GM12878 (cell line): ENCODE measurements at regions not wholly inside any gene's neighbourhood (a gene's known extent, or its start where the extent isn't known, plus 50 kb on each side); places are given as distances from the start of the nearest gene placed in this dataset.

Source experiments
- ATAC-seq: fragments of 200-7000 bp; cut with Tn5 transposase; 3 replicates; pipeline ENCODE4 v1.9.1; 2020; ENCODE audit warnings: mild to moderate bottlenecking, moderate library complexity
- BruUV-seq: library from RNA; stranded (reverse); fragments of 400-500 nt; replicated peaks from 2 replicates; lab custom pipeline; 2021; lab: Mats Ljungman, UMichigan
- CTCF ChIA-PET: fragments of 300-600 bp; sonication (Branson Sonifier 250); formaldehyde crosslinking; extraction: SDS; loops from one replicate; lab custom pipeline; 2021; ENCODE audit warnings: inconsistent platforms; lab: Yijun Ruan, JAX
- POLR2A ChIA-PET: fragments of 350-600 bp; formaldehyde crosslinking; extraction: SDS; loops from one replicate; lab custom pipeline; 2021; ENCODE audit warnings: inconsistent platforms; lab: Charles Lee
- RAD21 ChIA-PET: fragments of 300-600 bp; sonication (Branson Sonifier 250); formaldehyde crosslinking; loops from one replicate; lab custom pipeline; 2023; ENCODE audit warnings: antibody characterized with exemption; ENCODE audit not compliant: unreplicated experiment; lab: Charles Lee
- SMC1A ChIA-PET: fragments of 300-600 bp; sonication (Branson Sonifier 250); formaldehyde crosslinking; loops from one replicate; lab custom pipeline; 2023; ENCODE audit not compliant: unreplicated experiment, uncharacterized antibody; lab: Charles Lee
- DNase-seq: peaks from one replicate; pipeline ENCODE4 v3.0.0-alpha.2; 2011; ENCODE audit warnings: low read depth, low spot score
- FAIRE-seq: peaks from 3 replicates; lab custom pipeline; 2011; peaks lifted over from hg19 to GRCh38; lab: Jason Lieb, UNC
- H2AFZ ChIP-seq: 2 replicates; pipeline ENCODE4 v1.6.0; 2011; ENCODE audit warnings: low read depth, low read length, control low read depth; ENCODE audit not compliant: control insufficient read depth
- H3K27ac ChIP-seq: 2 replicates; pipeline ENCODE4 v1.5.1; 2011; ENCODE audit warnings: control low read depth; ENCODE audit not compliant: control insufficient read depth, insufficient read depth
- H3K27me3 ChIP-seq, 2 experiments: replicated peaks in 1 of 2; 2 replicates each; pipeline versions ENCODE4 v1.6.0 to v1.6.1; 2011; ENCODE audit warnings: low read length in 1 of 2; ENCODE audit not compliant: control insufficient read depth in 2 of 2, insufficient read depth in 2 of 2
- H3K36me3 ChIP-seq, 2 experiments: 2 replicates each; pipeline ENCODE4 v1.5.1; 2011; ENCODE audit warnings: low read length in 1 of 2; ENCODE audit not compliant: control insufficient read depth in 2 of 2, insufficient read depth in 2 of 2
- H3K4me1 ChIP-seq: 2 replicates; pipeline ENCODE4 v1.6.1; 2011; ENCODE audit warnings: mild to moderate bottlenecking, low read length, moderate library complexity, mixed read lengths; ENCODE audit not compliant: control insufficient read depth, insufficient read depth
- H3K4me2 ChIP-seq: 2 replicates; pipeline ENCODE4 v1.6.0; 2011; ENCODE audit warnings: control low read depth; ENCODE audit not compliant: control insufficient read depth, insufficient read depth
- H3K4me3 ChIP-seq: fragments of 200-600 bp; sonication (generic); 2 replicates; pipeline ENCODE4 v1.5.1; 2016
- H3K79me2 ChIP-seq: 2 replicates; pipeline ENCODE4 v1.6.0; 2011; ENCODE audit warnings: low read length; ENCODE audit not compliant: control insufficient read depth, insufficient read depth
- H3K9ac ChIP-seq: 2 replicates; pipeline ENCODE4 v1.8.0; 2011; ENCODE audit warnings: low read length, control low read depth, mixed read lengths; ENCODE audit not compliant: control insufficient read depth, insufficient read depth
- H3K9me3 ChIP-seq: replicated peaks from 3 replicates; pipeline ENCODE4 v1.5.1; 2011; ENCODE audit warnings: mild to moderate bottlenecking, low read length; ENCODE audit not compliant: control insufficient read depth, insufficient read depth
- H4K20me1 ChIP-seq: 2 replicates; pipeline ENCODE4 v1.6.0; 2011; ENCODE audit not compliant: control insufficient read depth, insufficient read depth
- CHD1 ChIP-seq: IDR thresholded peaks from 2 replicates; pipeline ENCODE4 v1.6.1; 2012; ENCODE audit warnings: low read depth, low read length, improper control_type of control experiment
- GATAD2B ChIP-seq: fragments of 450-650 bp; conservative IDR thresholded peaks from 2 replicates; pipeline ENCODE4 v1.6.1; 2017; ENCODE audit warnings: low read depth, mild to moderate bottlenecking, moderate library complexity
- MEF2B ChIP-seq: fragments of 450-650 bp; IDR thresholded peaks from 2 replicates; pipeline ENCODE4 v1.6.1; 2018; ENCODE audit warnings: mild to moderate bottlenecking, moderate library complexity; ENCODE audit not compliant: partially characterized antibody, poor library complexity, severe bottlenecking
- NFYA ChIP-seq: IDR thresholded peaks from 2 replicates; pipeline ENCODE4 v1.6.1; 2011; ENCODE audit warnings: low read depth, mild to moderate bottlenecking, low read length, improper control_type of control experiment, borderline replicate concordance
- NFYB ChIP-seq: IDR thresholded peaks from 2 replicates; pipeline ENCODE4 v1.6.1; 2011; ENCODE audit warnings: low read depth, mild to moderate bottlenecking, low read length, improper control_type of control experiment, moderate library complexity; ENCODE audit not compliant: insufficient read depth
- NR2F1 ChIP-seq: fragments of 450-650 bp; conservative IDR thresholded peaks from 2 replicates; pipeline ENCODE4 v1.6.1; 2017; ENCODE audit warnings: mild to moderate bottlenecking
- PBX3 ChIP-seq: IDR thresholded peaks from 2 replicates; pipeline ENCODE4 v1.6.1; 2011; ENCODE audit warnings: mild to moderate bottlenecking, low read depth, low read length, moderate library complexity; ENCODE audit not compliant: insufficient replicate concordance
- SIX5 ChIP-seq: IDR thresholded peaks from 2 replicates; pipeline ENCODE4 v1.6.1; 2011; ENCODE audit warnings: mild to moderate bottlenecking, low read depth, low read length, moderate library complexity; ENCODE audit not compliant: severe bottlenecking
- STAT1 ChIP-seq: fragments of 450-650 bp; conservative IDR thresholded peaks from 2 replicates; pipeline ENCODE4 v1.6.1; 2014; ENCODE audit warnings: antibody characterized with exemption, mild to moderate bottlenecking
- ZNF384 ChIP-seq: IDR thresholded peaks from 2 replicates; pipeline ENCODE4 v1.6.1; 2012; ENCODE audit warnings: low read depth, mild to moderate bottlenecking, low read length, improper control_type of control experiment, borderline replicate concordance
- ZNF622 ChIP-seq: fragments of 450-650 bp; IDR thresholded peaks from 2 replicates; pipeline ENCODE4 v1.6.1; 2017; ENCODE audit warnings: mild to moderate bottlenecking, inconsistent platforms
- WGBS: methylation state at CpG from one replicate; pipeline ENCODE4 v1.1.6; 2016; ENCODE audit warnings: low lambda C conversion rate; ENCODE audit not compliant: insufficient replicate concordance, insufficient coverage; ENCODE audit errors: missing lambda C conversion rate; 5-methylcytosine and 5-hydroxymethylcytosine counted together
- in situ Hi-C: fragments of 300-500 bp; cut with MboI; formaldehyde crosslinking; loops from 9 replicates; pipeline ENCODE4 v1.14.3; 2018; ENCODE audit warnings: mixed read lengths
- intact Hi-C: fragments of 100-400 bp; cut with micrococcal nuclease; formaldehyde crosslinking; loops from one replicate; pipeline ENCODE4 v1.14.2; 2022; ENCODE audit not compliant: unreplicated experiment

DNA sequence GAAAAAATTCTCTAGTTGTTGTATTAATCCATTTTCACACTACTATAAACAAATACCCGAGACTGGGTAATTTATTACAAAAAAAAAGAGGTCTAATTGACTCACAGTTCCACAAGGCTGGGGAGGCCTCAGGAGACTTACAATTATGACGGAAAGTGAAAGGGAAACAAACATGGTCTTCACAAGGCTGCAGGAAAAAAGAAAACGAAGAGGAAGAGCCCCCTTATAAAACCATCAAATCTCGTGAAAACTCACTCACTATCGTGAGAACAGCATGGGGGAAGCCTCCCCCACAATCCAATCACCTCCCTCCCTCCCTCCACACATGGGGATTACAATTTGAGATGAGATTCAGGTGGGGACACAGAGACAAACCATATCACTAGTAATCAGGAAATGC lies 61.7 kb upstream of the SPTBN1 start:
- H3K9ac ChIP-seq = no peak overlapping the region
- SMC1A ChIA-PET = no interaction called here
- no peaks in the 10 kb centered on the region for H3K36me3 ChIP-seq
- peak overlapping the region; percentile 95 for H2AFZ ChIP-seq
- no peaks in the 10 kb centered on the region for H3K27me3 ChIP-seq
- H3K79me2 ChIP-seq = no peaks in the 10 kb centered on the region
- no peaks in the 10 kb centered on the region for H3K4me1 ChIP-seq
- no TSS peak for BruUV-seq
- H3K4me2 ChIP-seq = 0 out of 2 replicates have a peak overlapping the region, but pooled peaks have one; percentile 24
- H4K20me1 ChIP-seq = no peaks in the 10 kb centered on the region
- H3K9me3 ChIP-seq = peaks cover 1% of the 10 kb centered on the region; the same call in 2 of the 3 replicates
- in situ Hi-C loops = no loop called here
- POLR2A ChIA-PET = no interaction called here
- RAD21 ChIA-PET = no interaction called here
- WGBS = 13% methylated on average over 5 of the region's 5 CpGs
- CTCF ChIA-PET = no interaction called here
- no peak for TF ChIP-seq PBX3
- TF ChIP-seq SIX5 = no peak
- no peak for TF ChIP-seq NR2F1
- TF ChIP-seq CHD1 = no peak
- TF ChIP-seq GATAD2B = no peak
- TF ChIP-seq NFYB = no peak
- no peak for TF ChIP-seq ZNF622
- TF ChIP-seq MEF2B = peak; percentile 29
- TF ChIP-seq NFYA = no peak
- TF ChIP-seq STAT1 = no peak
- TF ChIP-seq ZNF384 = 0 out of 2 replicates have a peak, but pooled peaks have one; percentile 15
- TF ChIP-seq, all 136 proteins: peak for 2
- DNase-seq = peak; percentile 17
- ATAC-seq = peak; percentile 83
- Histone ChIP-seq H3K27ac (no peak overlapping the region), H3K4me3 (0 out of 2 replicates have a peak overlapping the region, but pooled peaks have one; percentile 10)
- FAIRE-seq = peak; percentile 31
- intact Hi-C loops = no loop called here
